ENCODE measurements at regions not wholly inside any gene's neighbourhood (a gene's known extent, or its start where the extent isn't known, plus 50 kb on each side); places are given as distances from the start of the nearest gene placed in this dataset.

- Histone ChIP-seq H3K27ac (no peak overlapping the region), H4K20me1 (ENCODE audit: insufficient read depth, poor library complexity, severe bottlenecking) (no peaks in the 10 kb centered on the region), H2AFZ (no peak overlapping the region), H3K79me2 (no peaks in the 10 kb centered on the region), H3K36me3 (replicated peaks; ENCODE audit: insufficient read depth, low read depth) (no peaks in the 10 kb centered on the region), H3K27me3 (no peaks in the 10 kb centered on the region), H3K9me3 (ENCODE audit: low read depth) (no peaks in the 10 kb centered on the region), H3K9me2 (replicated peaks; ENCODE audit: insufficient read depth) (no peaks in the 10 kb centered on the region), H3K4me3 (no peak overlapping the region), H3K4me1 (ENCODE audit: insufficient read depth) (no peaks in the 10 kb centered on the region), H3K4me2 (no peak overlapping the region)
- TF ChIP-seq, protein P1, sequence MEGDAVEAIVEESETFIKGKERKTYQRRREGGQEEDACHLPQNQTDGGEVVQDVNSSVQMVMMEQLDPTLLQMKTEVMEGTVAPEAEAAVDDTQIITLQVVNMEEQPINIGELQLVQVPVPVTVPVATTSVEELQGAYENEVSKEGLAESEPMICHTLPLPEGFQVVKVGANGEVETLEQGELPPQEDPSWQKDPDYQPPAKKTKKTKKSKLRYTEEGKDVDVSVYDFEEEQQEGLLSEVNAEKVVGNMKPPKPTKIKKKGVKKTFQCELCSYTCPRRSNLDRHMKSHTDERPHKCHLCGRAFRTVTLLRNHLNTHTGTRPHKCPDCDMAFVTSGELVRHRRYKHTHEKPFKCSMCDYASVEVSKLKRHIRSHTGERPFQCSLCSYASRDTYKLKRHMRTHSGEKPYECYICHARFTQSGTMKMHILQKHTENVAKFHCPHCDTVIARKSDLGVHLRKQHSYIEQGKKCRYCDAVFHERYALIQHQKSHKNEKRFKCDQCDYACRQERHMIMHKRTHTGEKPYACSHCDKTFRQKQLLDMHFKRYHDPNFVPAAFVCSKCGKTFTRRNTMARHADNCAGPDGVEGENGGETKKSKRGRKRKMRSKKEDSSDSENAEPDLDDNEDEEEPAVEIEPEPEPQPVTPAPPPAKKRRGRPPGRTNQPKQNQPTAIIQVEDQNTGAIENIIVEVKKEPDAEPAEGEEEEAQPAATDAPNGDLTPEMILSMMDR (IDR thresholded peaks at IDR 0.05; ENCODE audit: poor library complexity): peak; percentile 50
- TF ChIP-seq EZH2phosphoT487 (IDR thresholded peaks at IDR 0.05; ENCODE audit: low read depth, severe bottlenecking, unreplicated experiment) (no peak), EZH2 (IDR thresholded peaks at IDR 0.05; ENCODE audit: borderline replicate concordance) (no peak)
- peak; percentile 11 for DNase-seq (ENCODE audit: low spot score)
- 32% methylated on average over 1 of the region's 1 CpG for WGBS (ENCODE audit: low lambda C conversion rate, missing lambda C conversion rate)
These were observed 652.5 kb upstream of the EPHA7 start for GRCh38 chr6:94071835-94072234.

DNA sequence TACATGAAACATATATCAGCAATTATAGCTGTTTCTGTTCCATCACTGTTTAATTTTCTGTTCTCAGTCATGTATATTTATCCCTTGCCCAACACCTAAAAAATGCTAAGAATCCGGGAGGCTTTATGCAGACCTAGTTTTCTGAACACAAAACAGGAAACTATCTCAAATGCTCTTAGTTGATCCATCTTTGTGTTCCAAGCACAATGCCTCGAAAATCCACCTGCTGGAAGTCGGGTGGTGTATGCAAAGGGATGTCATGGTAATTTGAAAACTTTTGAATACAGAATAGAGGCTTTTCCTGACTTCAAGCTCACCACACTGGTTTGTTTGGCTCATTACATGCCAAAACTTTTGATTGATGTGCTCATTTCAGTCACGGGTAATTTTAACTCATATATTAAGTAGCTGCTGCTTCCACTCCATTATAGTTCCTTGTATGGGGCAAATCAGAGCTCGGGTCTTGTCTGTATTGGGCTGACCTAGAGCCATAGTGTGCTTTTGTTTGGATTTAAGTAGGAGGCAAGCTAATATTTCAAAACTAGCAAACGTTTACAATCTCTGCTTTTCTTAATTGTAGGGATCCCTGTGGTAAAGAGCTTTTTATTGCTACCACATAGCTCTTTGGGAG, 646.5 kb upstream of the EPHA7 start:
- 54% methylated on average over 6 of the region's 6 CpGs for WGBS (ENCODE audit: low lambda C conversion rate, missing lambda C conversion rate)
- H3K4me3 ChIP-seq: no peak overlapping the region
- H3K4me1 ChIP-seq (ENCODE audit: insufficient read depth): no peaks in the 10 kb centered on the region
- no peaks in the 10 kb centered on the region for H3K9me3 ChIP-seq (ENCODE audit: low read depth)
- H3K36me3 ChIP-seq (replicated peaks; ENCODE audit: insufficient read depth, low read depth): no peaks in the 10 kb centered on the region
- H3K4me2 ChIP-seq: no peak overlapping the region
- H3K27ac ChIP-seq: no peak overlapping the region
- no peak overlapping the region for H2AFZ ChIP-seq
- no peaks in the 10 kb centered on the region for H3K9me2 ChIP-seq (replicated peaks; ENCODE audit: insufficient read depth)
- H4K20me1 ChIP-seq (ENCODE audit: insufficient read depth, poor library complexity, severe bottlenecking): no peaks in the 10 kb centered on the region
- H3K79me2 ChIP-seq: no peaks in the 10 kb centered on the region
- no peak for TF ChIP-seq EZH2 (IDR thresholded peaks at IDR 0.05; ENCODE audit: borderline replicate concordance)
- no peak for TF ChIP-seq EZH2phosphoT487 (IDR thresholded peaks at IDR 0.05; ENCODE audit: low read depth, severe bottlenecking, unreplicated experiment)
- no peak for DNase-seq (ENCODE audit: low spot score)
- no peaks in the 10 kb centered on the region for H3K27me3 ChIP-seq

DNA sequence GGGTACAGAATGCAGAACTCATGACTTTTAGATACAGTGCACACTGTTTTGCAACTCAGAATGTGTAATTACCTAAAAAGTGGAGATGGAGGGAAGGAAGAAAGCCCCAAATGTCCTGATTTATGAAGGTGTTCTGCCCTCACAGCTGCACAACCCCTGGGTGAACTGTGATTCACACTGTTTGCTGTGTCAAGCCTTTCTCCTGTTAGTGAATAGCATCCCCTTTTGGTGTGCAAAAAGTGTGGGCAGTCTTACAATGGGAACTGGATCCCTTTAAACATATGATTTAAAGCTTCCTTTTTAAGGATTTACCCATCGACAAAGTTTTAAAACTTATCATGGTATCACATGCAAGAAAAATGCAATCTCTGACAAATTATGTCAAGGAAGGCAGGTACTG, 633.4 kb upstream of the EPHA7 start:
- Histone ChIP-seq H3K4me3 (no peak overlapping the region), H3K9me2 (replicated peaks; ENCODE audit: insufficient read depth) (no peaks in the 10 kb centered on the region), H3K27me3 (no peaks in the 10 kb centered on the region), H3K9me3 (ENCODE audit: low read depth) (no peaks in the 10 kb centered on the region), H4K20me1 (ENCODE audit: insufficient read depth, poor library complexity, severe bottlenecking) (no peaks in the 10 kb centered on the region), H2AFZ (no peak overlapping the region), H3K4me1 (ENCODE audit: insufficient read depth) (no peaks in the 10 kb centered on the region), H3K79me2 (no peaks in the 10 kb centered on the region), H3K36me3 (replicated peaks; ENCODE audit: insufficient read depth, low read depth) (no peaks in the 10 kb centered on the region), H3K4me2 (no peak overlapping the region), H3K27ac (no peak overlapping the region)
- WGBS (ENCODE audit: low lambda C conversion rate, missing lambda C conversion rate): 54% methylated on average over 1 of the region's 1 CpG
- no peak for TF ChIP-seq EZH2 (IDR thresholded peaks at IDR 0.05; ENCODE audit: borderline replicate concordance)
- TF ChIP-seq, protein P1 (IDR thresholded peaks at IDR 0.05; ENCODE audit: poor library complexity): peak; percentile 53
- peak; percentile 26 for DNase-seq (ENCODE audit: low spot score)

- Histone ChIP-seq H3K36me3 (replicated peaks; ENCODE audit: insufficient read depth, low read depth) (no peaks in the 10 kb centered on the region), H3K9me2 (replicated peaks; ENCODE audit: insufficient read depth) (no peaks in the 10 kb centered on the region), H3K9me3 (ENCODE audit: low read depth) (no peaks in the 10 kb centered on the region), H3K27me3 (no peaks in the 10 kb centered on the region), H3K79me2 (no peaks in the 10 kb centered on the region), H2AFZ (no peak overlapping the region), H3K4me2 (no peak overlapping the region), H3K27ac (no peak overlapping the region), H4K20me1 (ENCODE audit: insufficient read depth, poor library complexity, severe bottlenecking) (no peaks in the 10 kb centered on the region), H3K4me1 (ENCODE audit: insufficient read depth) (peaks cover 7% of the 10 kb centered on the region), H3K4me3 (no peak overlapping the region)
- no peak for TF ChIP-seq EZH2phosphoT487 (IDR thresholded peaks at IDR 0.05; ENCODE audit: low read depth, severe bottlenecking, unreplicated experiment)
- TF ChIP-seq EZH2 (IDR thresholded peaks at IDR 0.05; ENCODE audit: borderline replicate concordance): no peak
- TF ChIP-seq, protein P1 (IDR thresholded peaks at IDR 0.05; ENCODE audit: poor library complexity): no peak
- 92% methylated on average over 3 of the region's 3 CpGs for WGBS (ENCODE audit: low lambda C conversion rate, missing lambda C conversion rate)
- DNase-seq (ENCODE audit: low spot score): no peak
These were observed 631.2 kb upstream of the EPHA7 start for GRCh38 chr6:94050515-94050914.
